Panc1 (cell line): ENCODE measurements at regions not wholly inside any gene's neighbourhood (a gene's known extent, or its start where the extent isn't known, plus 50 kb on each side); places are given as distances from the start of the nearest gene placed in this dataset.

ENCODE experiments used
- POLR2AphosphoS5 ChIP-seq: IDR thresholded peaks from 2 replicates; pipeline ENCODE4 v1.6.1; 2012; ENCODE audit warnings: mild to moderate bottlenecking, low read depth, low read length, moderate library complexity
- TCF7L2 ChIP-seq: IDR thresholded peaks from 2 replicates; pipeline ENCODE4 v1.6.1; 2011; ENCODE audit warnings: mild to moderate bottlenecking, low read depth, low read length, inconsistent platforms
- TF ChIP-seq, protein P1 (sequence below): fragments of 450-650 bp; IDR thresholded peaks from 2 replicates; pipeline ENCODE4 v1.5.1; 2017; ENCODE audit warnings: mild to moderate bottlenecking

DNA sequence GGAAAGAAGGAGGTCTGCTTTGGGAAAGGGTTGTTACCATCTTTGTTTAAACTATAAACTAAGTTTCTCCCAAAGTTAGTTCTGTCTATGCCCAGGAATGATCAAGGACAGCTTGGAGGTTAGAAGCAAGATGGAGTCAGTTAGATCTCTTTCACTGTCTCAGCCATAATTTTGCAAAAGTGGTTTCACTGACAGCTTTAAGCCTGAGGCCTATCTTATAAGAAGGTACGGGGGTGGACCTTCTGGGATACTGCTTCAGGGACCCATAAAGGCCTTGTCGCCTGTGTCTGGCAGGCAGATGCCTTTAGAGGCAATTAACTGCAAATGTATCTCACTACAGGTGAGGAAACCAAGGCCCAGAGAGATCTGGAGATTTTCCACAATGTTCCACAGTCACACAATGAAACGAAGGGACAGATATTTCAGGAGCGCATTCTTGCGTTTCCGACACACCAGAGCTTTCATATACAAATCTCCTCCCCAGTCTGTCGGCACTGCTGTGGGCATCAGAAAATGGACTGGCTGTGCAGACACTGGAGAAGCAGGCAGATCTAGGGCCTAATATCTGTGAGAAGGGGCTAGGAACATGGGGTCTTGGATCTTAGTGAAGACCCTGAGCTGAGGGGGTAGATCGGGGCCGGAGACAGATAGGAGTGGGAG lies 169.5 kb upstream of the SMAD3 start:
- TF ChIP-seq, protein P1, sequence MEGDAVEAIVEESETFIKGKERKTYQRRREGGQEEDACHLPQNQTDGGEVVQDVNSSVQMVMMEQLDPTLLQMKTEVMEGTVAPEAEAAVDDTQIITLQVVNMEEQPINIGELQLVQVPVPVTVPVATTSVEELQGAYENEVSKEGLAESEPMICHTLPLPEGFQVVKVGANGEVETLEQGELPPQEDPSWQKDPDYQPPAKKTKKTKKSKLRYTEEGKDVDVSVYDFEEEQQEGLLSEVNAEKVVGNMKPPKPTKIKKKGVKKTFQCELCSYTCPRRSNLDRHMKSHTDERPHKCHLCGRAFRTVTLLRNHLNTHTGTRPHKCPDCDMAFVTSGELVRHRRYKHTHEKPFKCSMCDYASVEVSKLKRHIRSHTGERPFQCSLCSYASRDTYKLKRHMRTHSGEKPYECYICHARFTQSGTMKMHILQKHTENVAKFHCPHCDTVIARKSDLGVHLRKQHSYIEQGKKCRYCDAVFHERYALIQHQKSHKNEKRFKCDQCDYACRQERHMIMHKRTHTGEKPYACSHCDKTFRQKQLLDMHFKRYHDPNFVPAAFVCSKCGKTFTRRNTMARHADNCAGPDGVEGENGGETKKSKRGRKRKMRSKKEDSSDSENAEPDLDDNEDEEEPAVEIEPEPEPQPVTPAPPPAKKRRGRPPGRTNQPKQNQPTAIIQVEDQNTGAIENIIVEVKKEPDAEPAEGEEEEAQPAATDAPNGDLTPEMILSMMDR, result no peak
- no peak for TF ChIP-seq TCF7L2
- TF ChIP-seq POLR2AphosphoS5, result no peak
